RCC 7860 (cell line): ENCODE measurements at regions not wholly inside any gene's neighbourhood (a gene's known extent, or its start where the extent isn't known, plus 50 kb on each side); places are given as distances from the start of the nearest gene placed in this dataset.
"Not testable (repeated sequence)": the region's sequence is repeated elsewhere in the genome, so short reads cannot be mapped to it uniquely, and the experiment has no call there.

Source experiments
- DNase-seq: peaks from one replicate; pipeline ENCODE4 v3.0.0-alpha.2; 2015; ENCODE audit warnings: low spot score
- FAIRE-seq: peaks from 2 replicates; lab custom pipeline; 2012; peaks lifted over from hg19 to GRCh38; lab: Jason Lieb, UNC

DNA sequence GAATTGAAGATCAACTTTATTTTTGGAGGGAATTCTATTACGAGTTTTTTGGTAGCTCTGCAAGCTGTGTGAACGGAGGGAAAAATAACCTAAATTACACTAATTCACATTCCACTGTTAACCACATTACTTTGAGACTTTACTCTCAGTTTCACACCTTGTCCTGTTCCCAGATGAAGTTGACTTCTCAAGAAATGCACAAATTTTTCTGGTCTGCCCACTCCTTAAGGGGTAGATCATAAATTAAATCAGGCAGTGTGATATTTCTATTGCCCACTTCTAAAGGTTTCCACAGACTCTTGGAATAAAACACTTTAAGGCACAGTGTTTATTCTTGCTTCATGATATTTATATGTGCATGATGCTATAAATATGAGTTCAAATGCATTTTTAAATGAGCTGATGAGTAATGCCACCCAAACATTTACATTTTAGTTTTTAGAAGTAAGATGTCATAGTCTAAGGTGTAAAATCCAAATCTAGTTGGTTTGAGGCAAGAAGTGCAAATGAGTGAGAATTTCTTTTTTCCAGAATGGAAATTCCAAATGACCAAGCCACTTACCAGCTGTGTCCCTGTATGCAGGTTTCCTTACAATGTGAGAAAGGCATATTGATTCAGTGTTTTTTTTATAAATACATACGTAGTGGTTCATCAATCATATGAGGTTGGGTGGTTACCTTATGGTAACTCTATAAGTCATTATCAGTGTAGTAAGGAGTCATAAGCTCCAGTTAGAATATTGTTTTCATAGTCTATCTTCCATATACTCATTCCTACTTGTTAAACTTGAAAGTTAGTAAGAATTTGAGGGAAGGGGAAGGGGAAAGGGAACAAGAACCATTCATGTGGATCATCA lies 437.7 kb upstream of the MEF2C start:
- DNase-seq (no peak), FAIRE-seq (no peak)

DNA sequence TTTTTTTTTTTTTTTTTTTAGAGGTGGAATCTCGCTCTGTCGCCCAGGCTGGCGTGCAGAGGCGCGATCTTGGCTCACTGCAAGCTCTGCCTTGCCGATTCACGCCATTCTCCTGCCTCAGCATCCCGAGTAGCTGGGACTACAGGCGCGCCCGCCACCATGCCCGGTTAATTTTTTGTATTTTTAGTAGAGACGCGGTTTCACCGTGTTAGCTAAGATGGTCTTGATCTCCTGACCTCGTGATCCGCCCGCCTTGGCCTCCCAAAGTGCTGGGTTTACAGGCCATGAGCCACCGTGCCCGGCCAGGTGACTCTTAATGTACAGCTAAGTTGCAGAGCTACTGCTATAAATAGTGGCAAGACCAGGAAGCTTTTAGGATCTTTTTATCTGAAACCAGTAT lies 434.9 kb upstream of the MEF2C start:
- not testable (repeated sequence) for DNase-seq, FAIRE-seq

DNA sequence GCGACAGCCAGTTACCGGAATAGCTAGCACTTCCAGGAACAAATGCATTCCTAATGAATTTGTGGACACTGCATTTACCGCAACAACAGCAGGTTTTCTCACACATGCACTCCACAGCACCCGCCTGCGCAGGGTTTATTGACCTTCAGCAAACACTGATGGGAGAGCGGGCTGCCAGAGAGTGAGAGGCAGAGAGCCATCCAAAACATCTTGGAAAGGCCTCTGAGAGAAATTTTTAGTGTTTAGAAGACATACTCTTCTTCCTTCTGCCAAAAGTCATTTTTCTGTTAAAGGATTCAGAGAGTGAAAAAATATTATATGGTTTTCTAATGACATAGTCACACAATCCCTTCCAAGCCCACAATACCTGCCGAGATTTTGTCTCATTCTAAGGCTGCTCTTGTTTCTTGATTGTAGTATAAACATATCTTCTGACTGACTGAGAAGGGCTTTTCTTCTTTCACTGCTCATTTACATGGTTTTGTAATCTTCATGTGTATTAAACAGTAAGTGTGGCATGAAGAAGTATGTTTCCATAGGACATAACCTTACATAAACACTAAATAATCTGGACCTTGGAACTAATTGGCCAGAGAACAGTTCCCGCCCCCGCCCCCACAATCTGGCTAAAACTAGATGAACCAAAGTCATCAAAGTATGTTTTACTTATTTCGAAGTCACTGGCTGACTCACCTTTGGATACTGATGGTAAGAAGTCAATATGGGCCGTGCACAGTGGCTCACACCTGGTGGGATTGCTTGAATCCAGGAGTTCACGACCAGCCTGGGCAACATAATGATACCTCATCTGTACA lies 432.5 kb upstream of the MEF2C start:
- FAIRE-seq (no peak), DNase-seq (no peak)

DNA sequence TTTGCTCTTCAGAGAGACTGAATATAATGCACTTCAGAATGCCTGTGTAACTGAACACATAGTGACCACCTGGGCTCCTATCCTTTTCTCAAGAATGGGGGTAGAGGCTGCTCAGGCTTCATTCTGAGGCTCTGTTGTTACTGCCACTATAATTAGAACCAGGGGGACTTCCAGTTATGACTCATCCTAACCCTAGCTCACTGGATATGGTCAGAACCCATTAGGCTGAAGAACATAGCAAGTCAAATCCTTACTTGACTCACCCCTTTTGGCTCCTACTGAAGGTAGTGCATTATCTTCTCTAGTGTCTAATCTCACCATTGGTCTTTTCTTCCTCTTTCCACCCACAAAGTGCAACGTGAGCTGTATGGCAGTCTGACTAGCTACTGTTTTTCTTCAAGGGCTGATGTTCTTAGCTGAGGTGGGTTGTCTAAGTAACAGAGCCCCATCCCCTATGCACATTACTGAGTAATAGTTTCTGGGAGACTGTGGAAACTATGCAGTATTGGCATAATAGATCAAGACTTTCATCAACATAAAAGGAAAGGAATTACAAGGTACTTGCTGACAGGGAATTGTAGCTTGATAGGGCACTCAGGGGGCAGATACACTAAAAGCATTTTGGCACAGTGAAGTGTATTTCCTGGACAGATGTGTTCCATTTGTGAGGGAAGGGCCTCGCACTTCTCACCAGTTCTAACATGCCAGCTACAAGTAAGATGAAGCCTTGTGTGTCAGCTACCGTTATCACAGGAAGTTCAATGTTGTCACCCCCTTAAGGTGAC lies 431.0 kb upstream of the MEF2C start:
- DNase-seq (peak; percentile 93), FAIRE-seq (peak; percentile 88)

DNA sequence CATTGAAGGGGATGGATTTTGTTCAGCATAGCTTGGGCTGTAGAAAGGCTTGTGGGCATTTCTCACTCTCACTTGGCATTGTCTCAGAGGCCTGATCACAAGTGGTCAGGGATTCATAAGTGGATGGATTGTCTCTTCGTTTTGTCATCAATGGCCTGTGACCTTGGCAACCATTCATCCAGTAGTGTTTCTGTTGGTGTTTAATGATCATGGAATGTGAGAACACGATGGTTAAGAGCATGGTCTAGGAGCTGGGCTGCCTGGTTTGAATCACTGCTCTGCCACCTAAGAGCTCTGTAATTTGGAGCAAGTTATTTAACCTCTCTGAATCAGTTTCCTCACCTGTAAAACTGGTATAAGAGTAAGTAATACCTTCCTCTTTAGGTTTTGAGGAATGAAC lies 430.1 kb upstream of the MEF2C start:
- FAIRE-seq (peak; percentile 85), DNase-seq (peak; percentile 95)

DNA sequence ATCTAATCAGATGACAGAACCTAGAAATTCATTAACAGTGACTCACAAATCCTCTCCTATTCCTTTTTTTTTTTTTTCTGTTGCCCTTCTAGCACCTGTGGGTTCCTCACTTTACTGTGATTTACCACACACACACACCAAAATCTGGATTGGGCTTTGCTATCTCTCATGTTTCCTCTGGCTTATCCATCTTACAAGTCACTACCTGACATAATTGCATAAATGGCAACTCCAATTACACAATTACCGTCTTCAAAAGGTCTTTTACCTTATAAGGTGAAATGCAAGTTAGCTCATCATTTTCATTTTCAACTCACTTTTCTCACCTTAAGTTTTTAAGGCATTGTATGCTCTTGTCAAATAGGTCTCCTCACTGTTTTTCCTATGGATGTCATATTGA lies 426.3 kb upstream of the MEF2C start:
- no peak for FAIRE-seq
- no peak for DNase-seq

DNA sequence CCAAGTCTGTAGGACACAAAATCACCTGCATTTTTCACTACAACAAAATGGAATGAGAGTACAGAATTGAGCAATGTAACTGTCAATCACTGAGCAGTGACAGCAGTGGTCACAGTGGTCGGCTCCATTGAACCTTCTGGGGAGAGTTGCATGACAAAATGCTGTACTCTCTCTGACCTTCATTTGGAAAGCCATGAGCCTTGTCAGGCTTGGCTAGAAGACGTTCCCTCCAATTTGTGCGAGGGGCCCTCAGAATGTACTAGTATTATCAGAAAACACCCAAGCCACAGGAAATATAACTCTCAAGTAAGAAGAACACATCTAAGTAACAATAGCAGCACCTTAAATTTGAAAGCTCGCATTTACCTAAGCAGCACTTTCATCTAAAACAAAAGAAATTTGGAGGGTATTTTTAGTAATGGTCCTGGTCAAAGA lies 425.6 kb upstream of the MEF2C start:
- DNase-seq (no peak), FAIRE-seq (no peak)

DNA sequence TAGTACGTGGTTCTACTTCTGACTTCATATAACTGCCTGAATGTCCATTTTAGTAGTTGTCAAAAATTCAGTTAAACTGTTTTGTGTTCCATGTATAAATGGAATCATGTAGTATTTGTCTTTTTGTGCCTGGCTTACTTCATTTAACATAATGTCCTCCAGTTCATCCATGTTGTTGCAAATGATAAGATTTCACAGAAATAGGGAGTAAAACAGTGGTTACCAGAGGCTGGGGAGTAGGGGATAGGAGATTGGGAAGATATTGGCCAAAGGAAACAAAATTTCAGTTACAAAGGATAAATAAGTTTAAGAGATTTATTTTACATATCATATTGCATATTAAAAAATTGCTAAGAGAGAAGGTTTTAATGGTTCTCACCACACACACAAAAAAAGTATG lies 425.0 kb upstream of the MEF2C start:
- FAIRE-seq (no peak), DNase-seq (no peak)

DNA sequence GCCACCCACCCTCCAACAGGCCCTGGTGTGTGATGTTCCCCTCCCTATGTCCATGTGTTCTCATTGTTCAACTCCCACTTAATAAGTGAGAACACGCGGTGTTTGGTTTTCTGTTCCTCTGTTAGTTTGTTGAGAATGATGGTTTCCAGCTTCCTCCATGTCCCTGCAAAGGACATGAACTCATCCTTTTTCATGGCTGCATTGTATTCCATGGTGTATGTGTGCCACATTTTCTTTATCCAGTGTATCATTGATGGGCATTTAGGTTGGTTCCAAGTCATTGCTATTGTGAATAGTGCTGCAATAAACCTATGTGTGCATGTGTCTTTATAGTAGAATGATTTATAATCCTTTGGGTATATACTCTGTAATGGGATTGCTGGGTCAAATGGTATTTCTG lies 424.2 kb upstream of the MEF2C start:
- FAIRE-seq, DNase-seq: not testable (repeated sequence)

DNA sequence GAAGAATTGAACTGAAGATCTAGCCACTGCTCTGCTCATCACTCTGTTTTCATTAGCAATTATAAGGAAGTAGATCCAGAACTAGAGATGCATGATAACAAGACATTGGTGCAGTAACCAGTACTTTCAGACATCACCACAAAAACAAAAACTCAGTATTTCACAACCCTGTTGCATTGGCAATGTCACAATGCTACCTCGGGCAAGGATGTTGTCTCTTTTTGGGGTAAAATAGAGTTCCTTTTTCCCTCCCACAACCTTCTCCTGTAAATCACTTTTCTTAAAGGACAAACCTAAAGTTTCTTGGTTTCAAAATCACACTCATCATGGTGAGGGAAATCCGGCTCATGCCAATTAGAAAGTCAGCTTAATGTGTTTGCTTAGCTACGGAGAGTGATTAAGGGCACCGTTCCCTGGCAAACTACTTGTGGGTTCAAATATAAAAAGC lies 420.1 kb upstream of the MEF2C start:
- FAIRE-seq (no peak), DNase-seq (no peak)

DNA sequence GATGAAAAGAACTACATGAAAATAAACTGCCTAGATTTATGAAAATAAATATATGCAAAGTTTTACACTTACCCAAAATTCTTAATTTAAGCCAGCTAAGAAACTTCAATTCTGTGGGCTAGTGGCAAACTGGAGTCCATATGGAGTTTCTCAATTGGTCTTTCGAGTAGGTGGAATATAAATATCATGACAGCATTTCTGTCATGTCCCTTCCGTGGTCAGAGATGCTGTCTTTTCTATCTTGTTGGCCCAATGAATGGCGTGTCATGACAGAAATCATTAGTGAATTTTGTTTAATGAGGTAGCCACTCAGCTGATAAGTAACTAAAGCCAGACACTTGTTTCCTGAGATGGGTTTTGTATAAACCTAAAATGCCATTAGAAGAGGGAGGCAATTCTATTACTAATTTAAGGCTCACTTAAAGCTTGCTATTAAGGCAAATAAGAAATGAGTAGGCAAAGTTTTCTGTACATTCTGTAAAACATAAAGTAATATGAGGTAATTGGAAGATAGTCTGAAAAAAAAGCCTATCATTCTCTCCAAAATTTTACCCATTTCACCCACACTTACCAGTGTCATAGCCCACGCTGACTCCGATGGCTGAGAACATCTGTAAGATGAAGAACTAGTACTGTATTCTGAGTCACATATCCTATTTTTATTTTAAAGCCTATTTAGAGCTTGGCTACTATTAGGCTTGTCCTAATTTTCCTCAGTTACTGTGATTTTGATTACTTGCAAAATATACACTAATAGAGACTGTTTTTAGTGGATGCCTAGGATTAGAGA lies 419.3 kb upstream of the MEF2C start:
- DNase-seq (no peak), FAIRE-seq (no peak)

DNA sequence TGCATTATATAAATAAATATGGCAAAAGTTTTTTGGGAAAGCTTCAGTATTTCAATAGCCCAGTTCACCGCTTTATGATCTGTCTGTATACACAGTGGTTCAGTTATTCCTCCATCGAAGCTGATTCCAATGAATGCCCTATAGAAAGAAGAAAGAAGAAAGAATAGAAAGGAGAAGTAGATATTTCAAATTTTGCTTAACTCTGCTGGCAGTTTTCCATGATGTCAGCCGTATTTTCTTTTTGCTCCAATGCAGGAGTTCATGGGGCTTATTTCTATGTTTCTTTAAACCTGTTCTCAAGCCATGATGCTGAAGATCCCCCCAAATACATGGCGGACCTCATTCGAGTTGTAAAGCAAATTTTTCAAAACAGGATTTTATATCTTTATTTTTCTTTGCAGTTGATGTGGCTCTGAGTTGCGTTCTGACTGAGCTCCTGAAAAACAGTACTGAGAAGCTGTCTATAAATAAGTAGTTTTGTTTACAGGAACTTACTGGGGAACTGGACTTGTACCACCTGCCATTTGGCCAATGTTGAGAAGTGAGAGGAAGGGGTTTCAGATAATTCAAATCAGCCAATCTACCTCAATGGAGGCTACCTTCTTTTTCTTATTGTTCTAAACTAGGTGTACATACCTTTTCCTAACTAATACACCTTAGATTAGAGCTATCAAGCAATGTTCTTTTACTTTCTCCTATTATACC lies 418.5 kb upstream of the MEF2C start:
- no peak for DNase-seq
- FAIRE-seq: no peak

DNA sequence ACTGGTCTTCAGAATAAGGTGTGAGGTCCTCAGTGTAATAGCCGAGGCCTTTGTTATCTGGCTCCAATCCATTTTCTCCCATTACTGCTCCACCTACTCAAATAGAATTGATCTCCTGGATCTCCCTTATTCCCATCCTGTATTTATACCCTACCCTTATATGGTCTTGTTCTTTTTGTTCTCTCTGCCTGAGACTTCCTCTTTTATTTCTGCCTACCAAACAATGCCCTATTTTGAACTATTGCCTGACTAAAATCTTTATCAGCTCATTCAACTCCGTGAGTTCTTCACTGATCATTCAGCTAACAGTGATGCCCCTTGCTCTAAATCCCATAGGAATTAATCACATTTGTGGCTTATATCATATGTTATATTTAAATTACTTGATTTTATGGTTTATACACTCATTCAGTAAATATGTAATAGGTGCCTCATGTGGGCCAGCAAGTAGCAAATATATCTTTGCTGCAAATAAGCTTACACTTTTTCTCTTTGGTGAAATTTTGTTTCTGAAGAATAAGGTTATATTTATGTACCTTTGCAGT lies 417.5 kb upstream of the MEF2C start:
- DNase-seq: no peak
- FAIRE-seq: no peak

DNA sequence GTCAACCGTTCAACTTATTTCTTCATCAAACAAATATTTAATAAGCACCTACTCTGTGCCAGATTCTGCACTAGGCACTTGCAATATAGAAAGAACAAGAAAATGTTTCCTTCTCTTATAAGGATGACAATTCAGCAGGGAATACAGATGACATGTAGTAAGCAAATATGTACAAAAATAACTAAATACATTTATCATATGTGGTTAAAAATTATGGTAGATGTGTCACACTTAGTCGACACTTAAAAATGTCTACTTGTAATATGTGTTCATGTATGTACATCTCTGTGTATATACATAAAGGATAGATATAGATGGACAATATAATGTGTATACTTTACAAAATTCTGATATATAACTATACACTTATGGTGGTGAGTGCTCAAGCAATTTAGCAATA lies 417.0 kb upstream of the MEF2C start:
- DNase-seq (no peak), FAIRE-seq (no peak)

DNA sequence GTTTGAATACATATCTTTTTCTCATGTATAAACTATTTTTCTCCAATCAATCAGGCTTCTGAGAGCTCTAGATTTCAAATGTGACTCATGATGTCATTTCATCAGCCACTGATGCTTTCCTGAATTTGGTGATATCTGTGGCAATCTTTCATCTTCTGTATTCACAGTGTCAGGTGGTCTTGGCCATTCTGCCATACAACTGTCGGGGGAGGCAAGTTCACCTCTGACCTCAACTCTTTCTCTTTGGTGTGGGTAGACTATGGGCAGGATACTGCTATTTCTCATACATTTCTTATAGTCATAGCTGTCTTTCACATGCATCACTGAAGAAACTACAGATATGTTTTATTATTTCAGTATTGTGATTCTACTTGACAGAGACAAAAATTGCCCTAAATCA lies 414.1 kb upstream of the MEF2C start:
- DNase-seq (no peak), FAIRE-seq (no peak)

DNA sequence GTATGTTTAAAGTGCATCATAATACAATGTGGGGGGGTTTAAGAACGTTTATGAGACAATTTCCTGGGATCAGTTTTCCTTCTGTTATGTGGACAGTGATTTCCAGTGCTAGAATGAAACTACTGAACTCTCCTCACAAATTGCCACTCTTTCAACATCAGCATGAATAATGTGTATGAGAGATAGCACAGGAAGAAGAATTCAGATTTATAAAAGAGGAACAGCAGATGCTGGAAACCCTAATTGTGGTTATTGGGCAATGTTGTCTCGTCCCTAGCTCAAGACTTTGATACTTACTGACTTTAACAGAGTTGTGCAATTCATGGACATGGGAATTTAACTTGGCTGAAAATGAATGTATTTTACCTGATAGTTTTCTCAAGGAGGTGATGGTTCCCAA lies 410.8 kb upstream of the MEF2C start:
- no peak for DNase-seq
- FAIRE-seq: no peak

DNA sequence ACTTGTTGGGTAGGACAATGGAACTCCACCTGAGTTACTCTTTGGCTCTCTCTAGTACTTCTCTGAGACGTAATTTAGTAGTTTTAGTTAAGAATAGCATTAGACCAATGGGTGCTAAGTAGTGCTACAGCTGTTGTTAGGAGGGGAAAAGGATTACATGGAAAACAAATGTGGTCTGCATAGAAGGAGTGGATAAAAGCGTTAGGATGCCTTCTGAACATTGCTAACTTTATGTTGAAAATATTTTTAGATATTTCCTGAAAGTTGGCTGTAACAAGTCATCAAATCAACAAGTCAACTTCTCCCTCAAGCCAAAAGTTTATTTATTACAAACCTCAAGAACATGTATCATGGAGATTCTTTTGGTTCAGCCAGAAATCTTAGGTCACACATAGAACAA lies 409.5 kb upstream of the MEF2C start:
- DNase-seq (no peak), FAIRE-seq (no peak)

DNA sequence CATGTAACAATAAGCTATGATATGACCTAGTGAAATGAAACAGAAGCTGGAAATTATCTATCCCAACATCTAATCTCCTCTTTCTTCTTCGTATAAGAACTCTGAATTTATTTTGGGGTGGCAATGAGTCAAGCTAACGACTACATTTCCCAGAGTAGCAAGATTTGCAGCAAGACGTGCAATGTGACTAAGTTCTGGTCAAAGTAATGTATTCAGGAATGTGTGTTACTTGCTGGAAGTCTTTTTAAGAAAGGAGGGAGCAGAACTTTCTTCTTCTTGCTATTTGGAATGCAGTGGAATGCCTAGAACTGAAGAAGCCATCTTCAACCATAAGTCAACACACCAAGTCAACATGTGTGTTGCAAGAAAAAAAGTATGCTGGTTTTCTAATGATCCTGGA lies 406.6 kb upstream of the MEF2C start:
- FAIRE-seq: no peak
- DNase-seq: no peak

DNA sequence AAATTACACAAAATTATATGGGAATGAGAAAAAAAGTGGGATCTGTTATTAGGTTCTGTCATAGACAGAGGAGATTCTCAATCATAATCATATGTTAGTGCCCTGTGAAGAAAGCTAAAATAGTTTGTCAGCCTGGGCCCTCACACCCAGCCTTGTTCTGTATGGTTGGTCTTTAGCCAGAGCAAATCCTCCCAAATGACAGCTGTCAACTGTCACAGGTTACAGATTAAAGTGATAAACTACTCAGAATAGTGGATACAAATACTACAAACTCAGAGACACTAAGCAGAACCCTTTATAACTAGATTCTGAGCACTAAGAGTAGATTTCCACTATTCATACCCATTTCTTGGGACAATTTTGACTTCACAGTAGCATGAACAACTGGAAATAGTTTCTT lies 405.0 kb upstream of the MEF2C start:
- no peak for FAIRE-seq

DNA sequence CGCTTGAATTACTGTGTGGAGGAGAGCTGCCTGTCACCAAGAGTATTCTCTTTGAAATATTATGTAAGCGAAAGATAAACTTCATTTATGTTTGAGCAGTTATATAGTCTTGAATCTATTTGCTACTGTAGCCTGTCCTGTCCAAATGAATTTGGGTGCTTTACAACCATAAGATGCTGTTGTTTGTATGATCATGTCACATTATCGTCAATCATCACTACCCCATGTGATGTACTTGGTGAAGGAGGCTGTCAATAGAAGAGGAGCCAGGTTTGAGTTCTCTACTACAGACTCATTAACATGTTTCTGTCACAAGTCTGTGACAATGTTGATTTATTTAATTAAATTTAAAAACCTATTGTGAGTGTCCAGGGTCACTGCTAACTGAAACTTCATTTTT lies 403.3 kb upstream of the MEF2C start:
- no peak for FAIRE-seq

More for the DNA sequence above, 405.0 kb upstream of the MEF2C start:
- no peak for DNase-seq

More for the DNA sequence above, 403.3 kb upstream of the MEF2C start:
- DNase-seq: no peak
